ENCODE measurements at regions not wholly inside any gene's neighbourhood (a gene's known extent, or its start where the extent isn't known, plus 50 kb on each side); places are given as distances from the start of the nearest gene placed in this dataset.

DNA sequence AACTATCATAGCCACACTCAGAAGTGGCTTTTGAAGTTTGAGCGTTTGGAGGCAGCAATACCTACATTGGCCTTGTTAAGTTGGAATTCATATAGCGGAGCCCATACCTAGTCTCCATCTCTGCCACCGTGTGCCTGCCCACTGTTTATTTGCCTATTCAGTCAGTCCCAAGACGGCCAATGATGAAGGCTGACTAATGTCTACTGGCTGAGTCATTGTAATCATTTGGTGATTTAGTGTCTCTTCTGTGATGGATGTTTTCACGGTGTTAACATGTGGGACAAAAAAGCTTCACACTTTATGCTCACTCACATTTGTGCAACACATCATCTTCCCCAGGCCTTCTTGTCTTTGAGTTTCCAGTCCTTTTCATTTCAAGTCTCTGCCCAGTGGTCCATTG lies 92.6 kb upstream of the PBX1 start:
- no peak for DNase-seq

DNA sequence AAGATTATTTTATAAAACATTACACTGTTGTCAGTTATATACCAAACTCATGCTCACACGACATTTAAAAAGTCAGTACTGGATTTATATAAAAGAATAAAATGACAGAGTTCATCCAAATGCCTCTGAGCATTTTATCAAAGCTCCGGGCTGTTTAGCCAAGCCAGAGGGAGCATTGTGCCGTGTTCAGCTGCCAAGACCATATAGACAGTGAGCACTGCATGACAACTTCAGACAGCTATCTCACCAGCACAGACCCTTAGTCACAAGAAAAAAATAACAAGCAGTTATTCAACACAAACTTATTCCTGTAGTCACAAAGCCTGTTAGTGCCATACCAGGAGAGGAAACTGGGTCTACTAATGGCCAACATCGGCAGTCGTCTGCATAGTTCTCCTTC lies 88.0 kb upstream of the PBX1 start:
- DNase-seq: no peak

DNA sequence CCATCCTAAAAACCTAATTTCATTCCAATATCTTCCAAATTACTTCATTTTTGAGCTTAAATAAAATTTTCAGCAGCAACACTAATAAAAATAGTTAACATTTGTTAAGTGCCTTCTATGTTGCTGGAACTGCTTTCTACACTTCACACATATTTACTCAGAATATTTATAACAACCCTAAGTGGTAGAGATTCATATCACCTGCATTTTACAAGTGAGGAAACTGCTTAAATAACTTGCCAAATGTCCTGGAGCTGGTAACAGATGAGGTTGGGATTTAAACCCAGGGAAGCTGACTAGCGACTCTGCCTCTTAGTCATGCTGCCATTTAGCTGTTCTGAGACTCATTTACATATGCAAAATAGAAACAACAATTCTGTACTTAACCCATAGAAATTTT lies 86.1 kb upstream of the PBX1 start:
- DNase-seq: no peak

DNA sequence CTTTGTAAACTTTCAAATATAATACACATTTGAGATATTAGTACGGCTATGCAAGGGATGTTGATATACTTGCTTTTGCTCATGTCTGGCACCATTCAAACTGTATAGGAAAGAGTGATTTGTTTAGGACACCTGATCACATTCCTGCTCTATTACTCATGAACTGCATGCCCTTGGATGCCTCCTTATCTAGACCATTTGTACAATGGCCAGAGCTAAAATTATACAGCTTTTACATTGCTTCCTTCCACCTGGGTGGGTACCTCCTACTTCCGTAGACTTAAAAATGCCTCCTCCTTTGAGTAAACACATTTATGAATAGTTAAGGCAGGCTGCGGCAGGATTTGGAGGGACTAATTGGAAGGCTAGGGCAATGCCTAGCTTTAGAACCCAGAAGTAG lies 85.4 kb upstream of the PBX1 start:
- no peak for DNase-seq

DNA sequence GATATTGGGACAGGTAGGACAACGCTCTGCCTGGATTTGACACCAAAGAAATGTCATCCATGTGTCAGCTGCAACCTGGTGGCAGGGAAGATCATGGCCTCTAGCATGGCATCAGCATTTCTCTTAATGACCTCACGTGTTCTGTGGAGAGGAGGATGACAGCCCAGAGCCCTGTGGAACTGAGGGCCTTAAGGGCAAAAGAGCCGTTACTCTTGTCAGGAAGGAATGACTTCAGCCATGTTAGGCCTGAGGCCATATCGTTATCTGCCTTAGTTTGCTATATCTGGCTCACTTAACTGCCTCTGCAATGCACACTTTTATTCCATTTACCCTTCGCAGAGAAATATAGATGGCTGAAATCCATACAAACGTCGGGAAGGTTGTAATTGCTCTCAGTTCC lies 83.2 kb upstream of the PBX1 start:
- no peak for DNase-seq

DNA sequence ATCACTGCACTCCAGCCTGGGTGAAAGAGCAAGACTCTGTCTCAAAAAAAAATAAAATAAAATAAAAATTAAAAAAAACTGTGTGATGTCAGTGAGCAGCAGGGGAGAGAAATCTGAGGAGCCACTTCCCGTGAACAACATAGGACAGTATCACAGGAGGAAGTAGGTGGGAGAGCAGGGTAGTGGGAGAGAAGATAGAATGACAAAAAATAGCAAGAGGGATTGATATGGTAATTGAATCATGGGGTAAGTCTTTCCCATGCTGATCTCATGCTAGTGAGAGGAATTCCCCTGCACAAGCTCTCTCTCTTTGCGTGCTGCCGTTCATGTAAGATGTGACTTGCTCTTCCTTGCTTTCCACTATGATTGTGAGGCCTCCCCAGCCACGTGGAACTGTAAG lies 81.6 kb upstream of the PBX1 start:
- no peak for DNase-seq

DNA sequence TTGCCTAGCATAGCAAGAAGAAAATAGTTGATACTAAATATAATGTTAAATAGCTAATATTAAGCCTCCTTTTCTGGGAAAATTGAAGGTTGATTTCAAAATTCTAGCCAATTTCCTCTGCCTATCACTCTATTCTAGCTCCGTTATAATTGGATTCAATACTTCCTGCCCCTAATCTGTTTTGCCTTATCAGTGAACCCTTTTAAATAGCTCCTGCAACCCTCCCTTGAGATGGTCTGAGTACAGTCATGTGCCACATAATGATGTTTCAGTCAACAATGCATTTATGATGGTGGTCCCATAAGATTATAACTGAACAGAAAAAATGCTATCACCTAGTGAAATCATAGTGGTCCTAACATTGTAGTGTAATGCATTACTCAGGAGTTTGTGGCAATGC lies 79.7 kb upstream of the PBX1 start:
- DNase-seq: no peak

DNA sequence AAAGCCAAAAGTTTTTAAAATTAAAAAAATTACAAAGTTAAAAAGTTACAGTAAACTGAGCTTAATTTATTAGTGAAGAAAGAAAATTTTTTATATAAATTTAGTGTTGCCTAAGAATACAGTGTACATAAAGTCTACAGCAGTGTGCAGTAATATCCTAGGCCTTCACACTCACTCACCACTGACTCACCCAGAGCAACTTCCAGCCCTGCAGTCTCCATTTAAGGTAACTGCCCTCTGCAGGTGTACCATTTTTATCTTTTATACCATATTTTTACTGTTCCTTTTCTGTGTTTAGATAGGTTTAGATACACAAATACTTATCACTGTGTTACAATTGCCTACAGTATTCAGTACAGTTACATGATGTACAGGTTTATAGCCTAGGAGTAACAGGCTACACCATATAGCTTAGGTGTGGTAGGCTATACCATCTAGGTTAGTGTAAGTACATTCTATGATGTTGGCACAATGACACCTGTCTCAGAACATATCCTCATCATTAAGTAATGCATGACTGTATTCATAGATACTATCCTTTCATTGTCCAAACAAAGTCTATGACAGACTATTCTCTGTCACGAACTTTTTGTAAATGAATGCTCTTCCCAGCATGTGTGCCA lies 78.6 kb upstream of the PBX1 start:
- no peak for DNase-seq

DNA sequence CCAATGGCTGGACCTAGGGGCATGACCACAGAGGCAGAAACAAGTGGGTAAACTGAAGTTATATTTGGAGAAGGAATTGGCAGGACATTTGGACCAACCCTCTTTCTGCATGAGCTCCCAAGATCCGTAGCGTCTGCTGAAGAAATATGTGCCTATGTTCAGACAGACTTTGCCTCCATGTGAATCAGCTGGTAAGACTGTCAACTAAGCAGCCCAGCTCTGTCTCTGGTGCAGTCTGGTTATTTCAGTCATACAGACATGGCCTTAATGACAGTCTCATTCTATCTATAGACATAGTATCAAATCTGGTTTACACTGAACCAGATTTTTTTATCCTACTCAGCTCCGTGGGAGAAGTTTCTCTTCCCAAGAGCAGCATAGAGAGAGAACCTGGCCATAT lies 63.1 kb upstream of the PBX1 start:
- no peak for DNase-seq

DNA sequence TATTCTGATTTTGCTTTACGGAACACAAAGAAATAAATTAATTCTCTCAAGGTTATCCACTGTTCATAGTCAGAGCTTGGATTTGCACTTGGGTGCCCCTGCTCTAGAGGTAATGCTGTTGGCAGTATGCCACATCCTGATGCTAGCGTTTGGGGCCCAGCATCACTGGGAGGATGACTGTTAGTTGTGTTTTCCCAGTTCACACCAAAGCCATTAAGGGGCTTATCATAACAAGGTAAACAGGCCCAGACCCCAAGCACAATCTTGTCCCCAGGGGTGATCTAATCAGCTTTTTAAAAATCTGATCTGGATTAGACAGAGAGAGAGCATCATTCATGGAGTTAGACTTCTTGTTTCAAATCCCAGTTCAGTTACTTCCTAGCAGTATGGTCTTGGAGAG lies 60.2 kb upstream of the PBX1 start:
- DNase-seq: no peak

DNA sequence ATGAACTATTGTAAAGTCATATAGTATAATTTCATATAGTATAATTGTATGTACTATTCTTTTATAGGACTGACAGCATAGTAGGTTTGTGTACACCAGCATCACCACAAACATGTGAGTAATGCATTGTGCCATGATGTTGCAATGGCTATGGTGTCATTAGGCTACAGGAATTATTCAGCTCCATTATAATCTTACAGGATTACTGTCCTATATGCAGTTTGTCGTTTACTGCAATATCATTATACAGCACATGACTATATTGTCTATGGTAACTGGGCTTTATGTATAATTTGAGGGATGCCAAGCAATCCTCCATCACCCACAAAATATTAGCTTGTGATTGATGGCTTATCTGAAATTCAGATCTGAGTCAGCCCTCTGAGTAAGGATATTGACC lies 54.2 kb upstream of the PBX1 start:
- DNase-seq: no peak
